ENCODE measurements at regions not wholly inside any gene's neighbourhood (a gene's known extent, or its start where the extent isn't known, plus 50 kb on each side); places are given as distances from the start of the nearest gene placed in this dataset.

- TF ChIP-seq ZNF565 (CRISPR knock-in tag; conservative IDR thresholded peaks at IDR 0.05; ENCODE audit: low read depth), result no peak
- TF ChIP-seq ZFP3 (CRISPR knock-in tag; IDR thresholded peaks at IDR 0.05), result no peak
- no peak for TF ChIP-seq PPARA (CRISPR knock-in tag; IDR thresholded peaks at IDR 0.05; ENCODE audit: borderline replicate concordance)
- TF ChIP-seq ARNTL (CRISPR knock-in tag; IDR thresholded peaks at IDR 0.05; ENCODE audit: borderline replicate concordance, low read depth), result no peak
- TF ChIP-seq ZFP30 (CRISPR knock-in tag; IDR thresholded peaks at IDR 0.05), result no peak
- no peak for TF ChIP-seq ESRRG (CRISPR knock-in tag; IDR thresholded peaks at IDR 0.05)
- TF ChIP-seq PATZ1 (CRISPR knock-in tag; IDR thresholded peaks at IDR 0.05; ENCODE audit: borderline replicate concordance), result no peak
- TF ChIP-seq SNAI2 (CRISPR knock-in tag; IDR thresholded peaks at IDR 0.05), result no peak
- TF ChIP-seq POU6F1 (CRISPR knock-in tag; IDR thresholded peaks at IDR 0.05; ENCODE audit: borderline replicate concordance, low read depth), result no peak
- no peak for TF ChIP-seq ZC3H10 (CRISPR knock-in tag; IDR thresholded peaks at IDR 0.05)
- no peak for TF ChIP-seq OSR1 (CRISPR knock-in tag; IDR thresholded peaks at IDR 0.05)
Measured at GRCh38 chr16:6494716-6495115, 837.9 kb upstream of the RBFOX1 start.

All from SK-N-SH treated with all-trans-retinoic acid at 6 μM for 48 hours (cell line).